Esophagus muscularis mucosa (tissue), 4 donors: ENCODE measurements at regions not wholly inside any gene's neighbourhood (a gene's known extent, or its start where the extent isn't known, plus 50 kb on each side); places are given as distances from the start of the nearest gene placed in this dataset.

Experiments used
- DNase-seq: peaks from one replicate; pipeline ENCODE4 v3.0.0-alpha.2; 2017; ENCODE audit errors: extremely low spot score
- H3K27ac ChIP-seq, 4 donors: fragments of 200-600 bp; sonication (generic); replicated peaks in 1 of 4; 1 replicate in 3 of 4; 2 replicates in 1 of 4; pipeline ENCODE4 v1.5.1; 2016 to 2019; ENCODE audit warnings: mild to moderate bottlenecking in 1 of 4
- H3K27me3 ChIP-seq, 4 donors: fragments of 200-600 bp; sonication (generic); one replicate each; pipeline versions ENCODE4 v1.5.1 to v1.6.0; 2016 to 2019
- H3K36me3 ChIP-seq, 4 donors: fragments of 200-600 bp; sonication (generic); one replicate each; pipeline ENCODE4 v1.5.1; 2016 to 2019
- H3K4me1 ChIP-seq, 4 donors: fragments of 200-600 bp; sonication (generic); one replicate each; pipeline ENCODE4 v1.5.1; 2016 to 2019
- H3K4me3 ChIP-seq, 4 donors: fragments of 200-600 bp; sonication (generic); 1 replicate in 2 of 4; 2 replicates in 2 of 4; pipeline ENCODE4 v1.5.1; 2016 to 2019; ENCODE audit warnings: mild to moderate bottlenecking in 4 of 4, moderate library complexity in 1 of 4
- H3K9me3 ChIP-seq, 4 donors: fragments of 200-600 bp; sonication (generic); 1 replicate in 3 of 4; 2 replicates in 1 of 4; pipeline ENCODE4 v1.5.1; 2016 to 2019
- CTCF ChIP-seq, 3 experiments: fragments of 200-600 bp in 2 of 3; fragments of 450-650 bp in 1 of 3; sonication (generic) in 2 of 3; IDR thresholded peaks; one replicate each; pipeline ENCODE4 v1.5.1; 2017 to 2019; ENCODE audit warnings: antibody characterized with exemption in 3 of 3, mild to moderate bottlenecking in 2 of 3, moderate library complexity in 1 of 3
- EP300 ChIP-seq: sonication (generic); formaldehyde crosslinking; IDR thresholded peaks from one replicate; pipeline ENCODE4 v1.6.1; 2017; ENCODE audit warnings: antibody characterized with exemption
- POLR2A ChIP-seq: fragments of 450-650 bp; IDR thresholded peaks from one replicate; pipeline ENCODE4 v1.6.1; 2017; ENCODE audit warnings: antibody characterized with exemption, moderate library complexity, mild to moderate bottlenecking, low read depth
- POLR2AphosphoS5 ChIP-seq, 2 donors: sonication (generic); formaldehyde crosslinking; IDR thresholded peaks; one replicate each; pipeline ENCODE4 v1.6.1; 2017; ENCODE audit warnings: antibody characterized with exemption in 2 of 2
- WGBS: methylation state at CpG from one replicate; pipeline ENCODE4 v1.1.5; 2018; 5-methylcytosine and 5-hydroxymethylcytosine counted together
- intact Hi-C: fragments of 100-400 bp; cut with DNase I; formaldehyde crosslinking; loops from one replicate; pipeline ENCODE4 v1.15.1; 2023
- small RNA-seq, 3 donors: library from RNA; depleted of rRNA; stranded (forward); fragments of <200 nt; gene quantifications; one replicate each; pipeline ENCODE3, GENCODE V24; 2016

DNA sequence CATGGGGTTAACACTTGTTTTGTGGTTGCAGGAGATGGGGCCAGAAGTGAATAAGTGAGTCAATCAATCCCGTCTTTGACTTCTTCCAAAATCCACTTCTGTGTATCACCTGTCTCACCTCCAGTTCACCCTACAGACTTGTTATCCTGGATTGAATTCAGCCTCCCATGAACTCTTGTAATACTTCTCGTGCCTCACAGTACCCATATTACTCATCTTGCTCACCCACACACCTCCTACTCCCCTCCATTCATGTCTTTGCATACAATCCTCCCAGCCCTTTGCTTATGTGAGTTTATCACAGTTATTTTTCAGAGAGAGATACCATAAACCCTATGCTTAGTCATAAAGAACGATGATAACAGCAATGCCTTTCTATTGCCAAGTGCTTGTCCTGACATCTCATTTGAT is 52.9 kb upstream of the PAPPA start:
- Histone ChIP-seq H3K9me3 (no peaks in the 10 kb centered on the region), H3K4me1 (no peaks in the 10 kb centered on the region), H3K36me3 (no peaks in the 10 kb centered on the region), H3K27me3 (no peaks in the 10 kb centered on the region), H3K27ac (no peak overlapping the region), H3K4me3 (no peak overlapping the region)
- intact Hi-C loops = no loop called here
- no peak for DNase-seq
- 71% methylated on average over 3 of the region's 3 CpGs for WGBS
- TF ChIP-seq CTCF (IDR thresholded peaks at IDR 0.05) (no peak), POLR2A (no peak), POLR2AphosphoS5 (IDR thresholded peaks at IDR 0.05) (no peak), EP300 (no peak)

DNA sequence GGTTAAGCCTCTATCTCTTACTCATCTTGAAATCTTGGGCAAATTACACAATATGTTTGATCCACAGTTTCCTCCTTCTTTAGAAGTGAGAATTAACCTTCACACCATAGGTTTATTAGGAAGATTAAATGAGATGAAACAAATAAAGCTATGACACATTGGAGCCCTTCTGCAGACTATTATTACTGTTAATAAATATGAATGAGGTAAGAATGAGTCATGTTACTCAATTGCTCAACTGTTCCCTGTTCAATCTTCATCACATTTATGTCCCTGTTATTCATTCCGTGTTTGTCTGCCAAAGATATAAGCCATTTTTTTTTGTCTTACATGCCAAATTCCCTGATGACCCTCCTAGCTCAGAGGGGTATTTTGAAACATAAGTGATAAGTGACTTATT is 52.1 kb upstream of the PAPPA start:
- no peak overlapping the region for H3K27ac ChIP-seq
- no peak for DNase-seq
- H3K27me3 ChIP-seq = no peaks in the 10 kb centered on the region
- TF ChIP-seq POLR2A (no peak), EP300 (no peak), CTCF (IDR thresholded peaks at IDR 0.05) (no peak), POLR2AphosphoS5 (IDR thresholded peaks at IDR 0.05) (no peak)
- intact Hi-C loops = no loop called here
- no peak overlapping the region for H3K4me3 ChIP-seq
- WGBS = 31% methylated on average over 1 of the region's 1 CpG
- no peaks in the 10 kb centered on the region for H3K4me1 ChIP-seq
- H3K36me3 ChIP-seq = no peaks in the 10 kb centered on the region
- H3K9me3 ChIP-seq = no peaks in the 10 kb centered on the region

- Histone ChIP-seq H3K9me3 (no peaks in the 10 kb centered on the region), H3K36me3 (no peaks in the 10 kb centered on the region), H3K4me1 (no peaks in the 10 kb centered on the region), H3K27me3 (no peaks in the 10 kb centered on the region), H3K27ac (no peak overlapping the region), H3K4me3 (no peak overlapping the region)
- TF ChIP-seq EP300 = no peak
- no peak for TF ChIP-seq POLR2A
- TF ChIP-seq POLR2AphosphoS5 (IDR thresholded peaks at IDR 0.05) = no peak
- no peak for TF ChIP-seq CTCF (IDR thresholded peaks at IDR 0.05)
- 77% methylated on average over 6 of the region's 6 CpGs for WGBS
- intact Hi-C loops = no loop called here
- no peak for DNase-seq
These were observed 51.0 kb upstream of the PAPPA start for GRCh38 chr9:116102596-116102995.

Small RNA genes lying in the stretch of these regions (small RNA-seq; reads per million reads assigned to genes)
- 0 reads per million in 3 donors for gene RF00004
